Karpas-422 (cell line): ENCODE measurements at regions not wholly inside any gene's neighbourhood (a gene's known extent, or its start where the extent isn't known, plus 50 kb on each side); places are given as distances from the start of the nearest gene placed in this dataset.
A peak's percentile ranks its signal among the peaks of the same experiment; 100 is the strongest.
"Not testable (repeated sequence)": the region's sequence is repeated elsewhere in the genome, so short reads cannot be mapped to it uniquely, and the experiment has no call there.

Experiments
- DNase-seq: peaks from one replicate; pipeline ENCODE4 v3.0.0-alpha.2; 2015
- H2AFZ ChIP-seq: fragments of 200-600 bp; sonication (generic); 2 replicates; pipeline ENCODE4 v1.6.1; 2014; ENCODE audit warnings: antibody characterized with exemption, low read length, mixed read lengths
- H3K27ac ChIP-seq: fragments of 200-600 bp; sonication (generic); 2 replicates; pipeline ENCODE4 v1.5.1; 2014; ENCODE audit warnings: mild to moderate bottlenecking, low read length, moderate library complexity
- H3K27me3 ChIP-seq: fragments of 200-600 bp; sonication (generic); 2 replicates; pipeline ENCODE4 v1.6.1; 2014; ENCODE audit warnings: low read length, mixed read lengths
- H3K36me3 ChIP-seq: fragments of 200-600 bp; sonication (generic); 2 replicates; pipeline ENCODE4 v1.6.1; 2014; ENCODE audit warnings: low read length, mixed read lengths; ENCODE audit not compliant: insufficient read depth
- H3K4me1 ChIP-seq: fragments of 200-600 bp; sonication (generic); 2 replicates; pipeline ENCODE4 v1.6.1; 2014; ENCODE audit warnings: mild to moderate bottlenecking, low read length, mixed read lengths
- H3K4me2 ChIP-seq: fragments of 200-600 bp; sonication (generic); 2 replicates; pipeline ENCODE4 v1.6.1; 2014; ENCODE audit warnings: low read length, low read depth, mild to moderate bottlenecking; ENCODE audit not compliant: poor library complexity, severe bottlenecking
- H3K4me3 ChIP-seq: fragments of 200-600 bp; sonication (generic); 2 replicates; pipeline ENCODE4 v1.5.1; 2014; ENCODE audit warnings: mild to moderate bottlenecking, antibody characterized with exemption, low read length, mixed read lengths
- H3K79me2 ChIP-seq: fragments of 200-600 bp; sonication (generic); 2 replicates; pipeline ENCODE4 v1.6.1; 2014; ENCODE audit warnings: mild to moderate bottlenecking, low read length, mixed read lengths
- H3K9ac ChIP-seq: fragments of 200-600 bp; sonication (generic); 2 replicates; pipeline ENCODE4 v1.6.0; 2014; ENCODE audit warnings: low read length
- H3K9me2 ChIP-seq: fragments of 200-600 bp; sonication (generic), shearing (Covaris generic); replicated peaks from 2 replicates; pipeline ENCODE4 v1.6.0; 2014; ENCODE audit warnings: mild to moderate bottlenecking, low read length, moderate library complexity; ENCODE audit not compliant: insufficient read depth
- H3K9me3 ChIP-seq: fragments of 300-700, 200-600 bp; sonication (generic); 2 replicates; pipeline ENCODE4 v1.6.1; 2014; ENCODE audit warnings: low read length, mixed read lengths
- H4K20me1 ChIP-seq: fragments of 200-600 bp; sonication (generic); 2 replicates; pipeline ENCODE4 v1.6.1; 2014; ENCODE audit warnings: mild to moderate bottlenecking, antibody characterized with exemption, low read length, low read depth; ENCODE audit not compliant: insufficient read depth

DNA sequence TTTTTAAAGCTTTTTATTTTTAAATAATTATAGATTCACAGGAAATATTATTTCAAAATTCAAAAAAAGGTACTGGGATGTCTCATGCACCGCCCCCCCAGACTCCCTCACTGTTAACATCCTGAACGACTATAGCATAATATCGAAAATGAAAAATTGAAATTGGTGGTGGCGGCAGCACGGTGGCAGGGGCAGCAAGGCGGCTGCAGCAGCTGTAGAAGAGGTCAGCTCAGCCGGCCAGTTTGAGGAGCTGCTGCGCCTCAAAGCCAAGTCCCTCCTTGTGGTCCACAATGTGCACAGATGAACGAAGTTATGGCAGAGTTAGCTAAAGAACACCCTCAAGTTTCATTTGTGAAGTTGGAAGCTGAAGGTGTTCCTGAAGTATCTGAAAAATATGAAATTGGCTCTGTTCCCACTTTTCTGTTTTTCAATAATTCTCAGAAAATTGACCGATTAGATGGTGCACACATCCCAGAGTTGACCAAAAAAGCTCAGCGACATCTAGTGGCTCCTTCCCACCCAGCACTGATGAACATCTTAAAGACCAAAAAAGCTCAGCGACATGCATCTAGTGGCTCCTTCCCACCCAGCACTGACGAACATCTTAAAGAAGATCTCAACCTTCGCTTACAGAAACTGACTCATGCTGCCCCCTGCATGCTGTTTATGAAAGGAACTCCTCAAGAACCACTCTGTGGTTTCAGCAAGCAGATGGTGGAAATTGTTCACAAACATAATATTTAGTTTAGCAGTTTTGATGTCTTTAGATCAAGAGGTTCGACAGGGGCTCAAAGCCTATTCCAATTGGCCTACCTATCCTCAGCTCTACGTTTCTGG lies 100.8 kb downstream of the FAM217A start:
- H3K4me1 ChIP-seq = no peaks in the 10 kb centered on the region
- H3K9ac ChIP-seq = no peak overlapping the region
- no peaks in the 10 kb centered on the region for H3K9me2 ChIP-seq
- no peak overlapping the region for H2AFZ ChIP-seq
- 0 out of 2 replicates have a peak, but pooled peaks cover 11% of the 10 kb centered on the region for H4K20me1 ChIP-seq
- H3K36me3 ChIP-seq = no peaks in the 10 kb centered on the region
- peak; percentile 88 for DNase-seq
- no peak overlapping the region for H3K4me3 ChIP-seq
- H3K27ac ChIP-seq = no peak overlapping the region
- no peaks in the 10 kb centered on the region for H3K9me3 ChIP-seq
- H3K79me2 ChIP-seq = no peaks in the 10 kb centered on the region
- H3K27me3 ChIP-seq = no peaks in the 10 kb centered on the region
- H3K4me2 ChIP-seq = no peak overlapping the region

DNA sequence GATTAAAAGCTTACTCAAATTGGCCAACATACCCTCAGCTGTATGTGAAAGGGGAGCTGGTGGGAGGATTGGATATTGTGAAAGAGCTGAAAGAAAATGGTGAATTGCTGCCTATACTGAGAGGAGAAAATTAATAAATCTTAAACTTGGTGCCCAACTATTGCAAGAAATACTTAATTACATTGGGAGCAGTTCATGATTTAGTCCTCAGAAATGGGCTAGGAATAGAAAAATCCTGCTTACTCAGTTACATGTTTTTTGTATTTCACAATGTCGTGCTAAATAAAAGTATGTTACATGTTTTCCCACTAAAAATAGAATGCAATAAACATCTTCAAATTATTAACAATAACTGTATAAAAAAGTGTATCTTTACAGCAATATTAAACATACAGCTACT lies 100.0 kb downstream of the FAM217A start:
- not testable (repeated sequence) for H3K4me2 ChIP-seq, H3K79me2 ChIP-seq, H2AFZ ChIP-seq, H3K9me3 ChIP-seq, H3K27ac ChIP-seq, H3K4me1 ChIP-seq, H3K27me3 ChIP-seq, H3K9me2 ChIP-seq, H3K36me3 ChIP-seq, H3K4me3 ChIP-seq, H3K9ac ChIP-seq
- DNase-seq = peak; percentile 39
- H4K20me1 ChIP-seq = 0 out of 2 replicates have a peak, but pooled peaks cover 11% of the 10 kb centered on the region

DNA sequence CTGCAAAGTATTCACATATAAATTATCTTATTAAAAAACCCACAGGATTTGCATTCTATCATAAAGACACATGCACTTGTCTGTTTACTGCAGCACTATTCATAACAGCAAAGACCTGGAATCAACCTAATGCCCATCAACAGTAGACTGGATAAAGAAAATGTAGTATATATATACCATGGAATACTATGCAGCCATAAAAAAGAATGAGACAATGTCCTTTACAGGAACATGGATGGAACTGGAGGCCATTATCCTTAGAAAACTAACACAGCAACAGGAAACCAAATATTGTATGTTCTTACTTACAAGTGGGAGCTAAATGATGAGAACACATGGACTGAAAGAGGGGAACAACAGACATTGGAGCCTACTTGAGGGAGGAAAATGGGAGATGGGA lies 97.0 kb downstream of the FAM217A start:
- H3K36me3 ChIP-seq = no peaks in the 10 kb centered on the region
- no peaks in the 10 kb centered on the region for H3K27me3 ChIP-seq
- no peak overlapping the region for H3K9ac ChIP-seq
- H3K79me2 ChIP-seq = no peaks in the 10 kb centered on the region
- peak; percentile 6 for DNase-seq
- H3K9me2 ChIP-seq = no peaks in the 10 kb centered on the region
- no peaks in the 10 kb centered on the region for H3K9me3 ChIP-seq
- H3K4me1 ChIP-seq = no peaks in the 10 kb centered on the region
- no peak overlapping the region for H3K4me2 ChIP-seq
- H3K27ac ChIP-seq = no peak overlapping the region
- H4K20me1 ChIP-seq = 0 out of 2 replicates have a peak, but pooled peaks cover 11% of the 10 kb centered on the region
- H3K4me3 ChIP-seq = no peak overlapping the region
- no peak overlapping the region for H2AFZ ChIP-seq

DNA sequence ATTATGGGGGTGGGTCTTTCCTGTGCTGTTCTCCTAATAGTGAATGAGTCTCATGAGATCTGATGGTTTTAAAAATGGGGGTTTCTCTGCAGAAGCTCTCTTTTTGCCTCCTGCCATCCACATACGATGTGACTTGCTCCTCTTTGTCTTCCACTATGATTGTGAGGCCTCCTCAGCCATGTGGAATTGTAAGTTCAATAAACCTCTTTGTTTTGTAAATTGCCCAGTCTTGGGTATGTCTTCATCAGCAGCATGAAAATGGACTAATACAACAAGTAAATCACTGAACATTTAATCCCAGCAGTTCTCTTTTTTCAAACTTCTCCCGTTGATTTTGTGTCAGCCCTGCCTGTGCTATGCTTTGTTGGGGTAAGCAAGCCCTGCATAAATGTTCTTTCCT lies 95.2 kb downstream of the FAM217A start:
- Histone ChIP-seq H4K20me1 (peaks cover 11% of the 10 kb centered on the region; the same call in 1 of the 2 replicates), H2AFZ (no peak overlapping the region), H3K4me2 (no peak overlapping the region), H3K9me2 (no peaks in the 10 kb centered on the region), H3K36me3 (no peaks in the 10 kb centered on the region), H3K27ac (no peak overlapping the region), H3K27me3 (no peaks in the 10 kb centered on the region), H3K9ac (no peak overlapping the region), H3K4me3 (no peak overlapping the region), H3K79me2 (no peaks in the 10 kb centered on the region), H3K4me1 (no peaks in the 10 kb centered on the region), H3K9me3 (no peaks in the 10 kb centered on the region)
- peak; percentile 6 for DNase-seq

DNA sequence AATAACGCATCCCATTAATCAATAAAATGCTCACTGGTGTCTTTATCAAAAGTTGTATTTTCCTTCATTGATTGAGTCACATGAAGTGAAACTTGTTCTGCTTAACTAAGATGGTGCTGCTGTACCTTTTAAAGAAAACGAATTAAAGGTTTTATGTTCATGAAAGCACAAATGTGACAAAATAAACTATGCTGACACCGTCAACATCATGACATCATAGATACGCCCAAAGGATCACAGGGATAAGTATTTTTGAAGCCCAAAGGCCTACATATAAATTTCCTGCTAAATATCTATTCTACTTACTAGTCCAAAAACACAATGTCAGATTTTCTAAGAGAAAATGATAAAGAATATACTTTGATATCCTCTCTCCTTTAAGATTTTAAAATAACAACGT lies 94.4 kb downstream of the FAM217A start:
- H3K9ac ChIP-seq = no peak overlapping the region
- DNase-seq = no peak
- no peak overlapping the region for H2AFZ ChIP-seq
- no peak overlapping the region for H3K27ac ChIP-seq
- H3K79me2 ChIP-seq = no peaks in the 10 kb centered on the region
- H3K36me3 ChIP-seq = no peaks in the 10 kb centered on the region
- H3K4me3 ChIP-seq = no peak overlapping the region
- peaks cover 11% of the 10 kb centered on the region; the same call in 1 of the 2 replicates for H4K20me1 ChIP-seq
- no peaks in the 10 kb centered on the region for H3K4me1 ChIP-seq
- H3K9me3 ChIP-seq = no peaks in the 10 kb centered on the region
- no peak overlapping the region for H3K4me2 ChIP-seq
- H3K27me3 ChIP-seq = no peaks in the 10 kb centered on the region
- H3K9me2 ChIP-seq = no peaks in the 10 kb centered on the region

DNA sequence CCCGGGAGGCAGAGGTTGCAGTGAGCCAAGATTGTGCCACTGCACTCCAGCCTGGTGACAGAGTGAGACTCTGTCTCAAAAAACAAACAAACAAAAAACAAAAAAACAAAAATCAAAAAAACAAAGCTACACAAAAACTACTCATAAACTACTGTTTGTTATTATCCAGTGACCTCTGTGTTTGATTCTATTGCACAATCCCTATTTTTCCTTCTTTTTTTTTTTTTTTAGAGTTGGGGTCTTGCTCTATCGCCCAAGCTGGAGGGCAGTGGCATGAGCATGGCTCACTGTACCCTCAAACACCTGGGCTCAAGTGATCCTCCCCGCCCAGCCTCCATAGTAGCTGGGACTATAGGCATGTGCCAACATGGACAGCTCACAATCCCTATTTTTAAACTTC lies 92.7 kb downstream of the FAM217A start:
- no peaks in the 10 kb centered on the region for H3K79me2 ChIP-seq
- no peak for DNase-seq
- no peaks in the 10 kb centered on the region for H3K9me3 ChIP-seq
- H4K20me1 ChIP-seq = peaks cover 5% of the 10 kb centered on the region; the same call in 1 of the 2 replicates
- no peak overlapping the region for H3K4me3 ChIP-seq
- H3K36me3 ChIP-seq = no peaks in the 10 kb centered on the region
- H3K27ac ChIP-seq = no peak overlapping the region
- peaks cover 3% of the 10 kb centered on the region; the same call in 1 of the 2 replicates for H3K4me1 ChIP-seq
- no peaks in the 10 kb centered on the region for H3K27me3 ChIP-seq
- no peak overlapping the region for H2AFZ ChIP-seq
- no peak overlapping the region for H3K9ac ChIP-seq
- no peak overlapping the region for H3K4me2 ChIP-seq
- H3K9me2 ChIP-seq = no peaks in the 10 kb centered on the region

DNA sequence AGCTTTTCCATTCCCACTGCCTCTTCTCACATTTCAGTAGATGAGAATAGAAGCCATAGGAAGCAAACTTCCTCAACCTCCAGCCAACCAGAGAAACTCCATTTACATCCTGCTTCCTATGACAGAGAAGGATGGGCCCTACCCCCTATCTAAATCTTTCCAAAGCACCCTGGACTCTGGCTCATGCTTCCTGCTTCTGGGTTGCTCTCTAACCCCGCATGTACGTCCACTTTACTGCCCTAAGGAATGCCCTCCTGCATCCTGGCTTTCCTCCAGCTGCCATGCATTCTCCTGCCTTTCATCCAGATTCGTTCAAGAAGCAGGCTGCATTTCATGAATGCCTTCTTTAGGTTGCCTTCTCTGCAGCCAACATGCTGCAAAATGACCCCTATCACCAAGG lies 91.9 kb downstream of the FAM217A start:
- Histone ChIP-seq H3K9ac (no peak overlapping the region), H3K4me2 (no peak overlapping the region), H3K27ac (no peak overlapping the region), H3K4me3 (no peak overlapping the region), H3K9me2 (no peaks in the 10 kb centered on the region), H3K4me1 (peaks cover 6% of the 10 kb centered on the region; the same call in 1 of the 2 replicates), H2AFZ (no peak overlapping the region), H3K79me2 (no peaks in the 10 kb centered on the region), H3K36me3 (no peaks in the 10 kb centered on the region), H3K9me3 (no peaks in the 10 kb centered on the region), H3K27me3 (no peaks in the 10 kb centered on the region), H4K20me1 (peaks cover 7% of the 10 kb centered on the region)
- no peak for DNase-seq

DNA sequence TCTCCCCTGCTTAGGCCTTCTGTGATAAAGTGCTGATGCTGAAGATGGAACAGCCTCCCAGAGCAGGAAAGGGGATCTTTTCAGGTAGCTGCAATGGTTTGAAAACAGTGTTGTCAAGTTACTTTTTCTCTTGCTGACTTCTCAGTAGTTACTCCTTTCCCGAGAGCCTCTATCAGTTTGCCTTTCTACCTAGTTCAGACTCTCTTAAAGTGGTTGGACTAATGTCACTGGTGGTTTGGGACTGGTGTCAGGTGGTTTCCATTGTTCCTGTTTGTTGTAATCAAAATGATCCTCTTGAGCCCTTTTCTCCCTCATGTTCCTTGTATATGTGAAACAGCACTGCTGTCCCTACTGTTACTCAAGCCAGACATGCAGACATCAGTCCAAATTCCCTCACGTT lies 91.4 kb downstream of the FAM217A start:
- no peak for DNase-seq
- Histone ChIP-seq H3K9ac (no peak overlapping the region), H3K79me2 (no peaks in the 10 kb centered on the region), H3K9me3 (no peaks in the 10 kb centered on the region), H3K27me3 (no peaks in the 10 kb centered on the region), H4K20me1 (peaks cover 7% of the 10 kb centered on the region), H3K27ac (no peak overlapping the region), H3K9me2 (no peaks in the 10 kb centered on the region), H3K36me3 (no peaks in the 10 kb centered on the region), H3K4me3 (no peak overlapping the region), H3K4me2 (no peak overlapping the region), H2AFZ (no peak overlapping the region), H3K4me1 (peaks cover 6% of the 10 kb centered on the region; the same call in 1 of the 2 replicates)
